SKM-1 treated with dmso at 0.1 percent for 144 hours (cell line): ENCODE measurements at regions not wholly inside any gene's neighbourhood (a gene's known extent, or its start where the extent isn't known, plus 50 kb on each side); places are given as distances from the start of the nearest gene placed in this dataset.
A peak's percentile ranks its signal among the peaks of the same experiment; 100 is the strongest.
"Not testable (repeated sequence)": the region's sequence is repeated elsewhere in the genome, so short reads cannot be mapped to it uniquely, and the experiment has no call there.

Experiments
- DNase-seq: peaks from one replicate; lab custom pipeline; 2025; ENCODE audit not compliant: unreplicated experiment; lab: John Stamatoyannopoulos, UW

- DNase-seq, result peak; percentile 33
These were observed 160.0 kb downstream of the DEFB131A start for GRCh38 chr4:9604031-9604892.

GRCh38 chr4:9604893-9605190 is 160.6 kb downstream of the DEFB131A start:
- DNase-seq, result not testable (repeated sequence)

GRCh38 chr4:9608300-9608699 is 164.1 kb downstream of the DEFB131A start:
- no peak for DNase-seq

GRCh38 chr4:9610321-9610720 is 166.1 kb downstream of the DEFB131A start:
- not testable (repeated sequence) for DNase-seq

- no peak for DNase-seq
These were observed 166.9 kb downstream of the DEFB131A start for GRCh38 chr4:9611101-9611500.

DNA sequence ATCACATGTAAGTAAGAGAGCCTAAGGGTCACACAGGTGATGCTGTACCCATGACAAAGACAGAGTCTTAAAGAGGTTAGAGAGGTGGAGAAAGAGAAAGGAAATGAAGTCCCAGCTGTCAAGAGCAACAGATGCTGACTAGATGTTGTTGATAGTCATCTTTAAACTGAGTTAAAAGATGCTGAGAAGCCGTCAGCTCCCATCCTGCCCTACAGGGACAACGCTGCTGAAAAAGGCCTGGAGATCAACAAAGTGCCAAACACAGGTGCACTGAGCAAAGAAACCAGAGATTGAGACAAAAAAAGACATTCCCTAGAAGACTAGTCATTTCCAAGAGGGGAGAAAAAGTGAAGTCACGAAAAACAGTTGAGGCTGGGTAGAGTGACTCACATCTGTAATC is 145.0 kb upstream of the DRD5 start:
- not testable (repeated sequence) for DNase-seq

- not testable (repeated sequence) for DNase-seq
These were observed 121.8 kb upstream of the DRD5 start for GRCh38 chr4:9659678-9660077.

- not testable (repeated sequence) for DNase-seq
These were observed 120.5 kb upstream of the DRD5 start for GRCh38 chr4:9660955-9661354.

- DNase-seq, result not testable (repeated sequence)
These were observed 110.7 kb upstream of the DRD5 start for GRCh38 chr4:9670725-9671124.

DNA sequence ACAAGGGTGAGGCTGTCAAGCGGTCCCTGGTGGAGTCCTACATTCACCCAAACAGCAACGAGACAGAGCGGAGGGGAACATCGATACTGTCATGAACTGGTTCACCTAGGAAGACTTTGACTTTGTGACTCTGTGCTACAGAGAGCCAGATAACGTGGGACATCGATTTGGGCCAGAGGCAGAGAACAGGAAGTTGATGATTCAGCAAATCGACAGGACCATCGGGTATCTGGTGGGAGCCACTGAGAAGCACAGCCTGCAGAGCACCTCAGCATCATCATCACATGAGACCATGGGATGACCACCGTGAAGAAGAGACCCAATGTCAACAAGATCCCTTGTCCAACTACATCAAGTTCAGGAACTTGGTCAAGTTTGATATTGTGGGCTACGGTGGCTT is 104.1 kb upstream of the DRD5 start:
- DNase-seq, result not testable (repeated sequence)

GRCh38 chr4:9679704-9680478 is 101.5 kb upstream of the DRD5 start:
- no peak for DNase-seq

DNA sequence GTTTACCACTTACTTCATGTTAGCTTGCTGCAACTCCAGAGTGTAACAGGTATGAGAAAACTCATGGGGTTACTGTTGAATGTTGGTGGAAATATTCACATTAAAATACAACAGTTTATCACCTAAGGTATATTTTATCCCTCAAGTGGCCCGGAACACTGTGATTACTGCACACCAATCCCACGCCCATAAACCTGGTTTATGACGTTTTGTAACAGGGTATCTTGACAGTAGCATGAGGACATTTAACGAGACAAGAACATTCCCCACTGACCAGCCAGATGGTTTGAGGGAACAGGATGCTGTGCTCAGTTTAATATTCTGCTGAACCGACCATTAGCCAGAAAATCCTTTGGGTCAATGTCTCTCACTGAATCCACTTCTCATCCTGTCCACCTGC is 98.3 kb upstream of the DRD5 start:
- not testable (repeated sequence) for DNase-seq

GRCh38 chr4:9685016-9685415 is 96.4 kb upstream of the DRD5 start:
- DNase-seq, result not testable (repeated sequence)

DNA sequence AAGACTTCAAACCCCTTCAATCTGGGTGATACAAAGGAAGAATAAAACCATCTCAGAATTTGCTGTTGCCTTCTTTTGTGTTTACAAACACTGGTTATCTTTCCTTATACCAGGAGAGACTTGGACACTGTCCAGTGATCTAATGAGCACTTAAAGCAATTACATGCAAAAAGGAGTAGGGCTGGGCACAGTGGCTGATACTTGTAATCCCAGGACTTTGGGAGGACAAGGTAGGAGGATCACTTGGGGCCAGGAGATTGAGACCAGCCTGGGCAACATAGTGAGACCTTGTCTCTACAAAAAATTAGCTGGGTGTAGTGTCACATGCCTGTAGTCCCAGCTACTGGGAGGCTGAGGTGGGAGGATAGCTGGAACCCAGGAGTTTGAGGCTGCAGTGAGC is 95.7 kb upstream of the DRD5 start:
- DNase-seq, result no peak

DNA sequence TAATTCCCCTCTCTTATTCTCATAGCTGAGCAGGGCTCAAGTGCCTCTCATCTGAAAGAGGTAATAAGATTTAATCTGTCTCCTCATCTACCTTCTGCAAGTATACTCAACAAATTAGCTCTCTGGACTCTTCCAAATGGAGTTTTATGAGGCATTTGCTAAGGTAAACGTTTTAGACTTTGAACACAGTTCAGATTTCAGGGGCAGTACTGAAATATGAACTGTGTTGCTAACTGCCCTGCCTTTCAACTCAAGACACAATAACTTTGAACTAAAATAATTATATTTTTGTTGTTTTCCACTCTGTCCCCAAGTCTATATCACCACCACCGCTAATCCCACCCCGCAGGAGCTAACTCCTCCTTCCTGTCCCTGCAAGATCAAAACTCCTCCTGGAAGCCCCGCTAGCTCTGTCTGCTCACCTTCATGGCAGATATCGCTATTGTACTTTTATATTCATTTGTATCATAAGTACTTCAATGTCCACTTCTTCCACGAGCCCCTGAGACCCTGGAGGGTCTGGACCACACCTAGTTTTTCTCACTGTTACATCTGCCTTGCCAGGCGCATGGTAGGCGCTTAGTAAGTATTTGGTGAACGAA is 90.7 kb upstream of the DRD5 start:
- not testable (repeated sequence) for DNase-seq

DNA sequence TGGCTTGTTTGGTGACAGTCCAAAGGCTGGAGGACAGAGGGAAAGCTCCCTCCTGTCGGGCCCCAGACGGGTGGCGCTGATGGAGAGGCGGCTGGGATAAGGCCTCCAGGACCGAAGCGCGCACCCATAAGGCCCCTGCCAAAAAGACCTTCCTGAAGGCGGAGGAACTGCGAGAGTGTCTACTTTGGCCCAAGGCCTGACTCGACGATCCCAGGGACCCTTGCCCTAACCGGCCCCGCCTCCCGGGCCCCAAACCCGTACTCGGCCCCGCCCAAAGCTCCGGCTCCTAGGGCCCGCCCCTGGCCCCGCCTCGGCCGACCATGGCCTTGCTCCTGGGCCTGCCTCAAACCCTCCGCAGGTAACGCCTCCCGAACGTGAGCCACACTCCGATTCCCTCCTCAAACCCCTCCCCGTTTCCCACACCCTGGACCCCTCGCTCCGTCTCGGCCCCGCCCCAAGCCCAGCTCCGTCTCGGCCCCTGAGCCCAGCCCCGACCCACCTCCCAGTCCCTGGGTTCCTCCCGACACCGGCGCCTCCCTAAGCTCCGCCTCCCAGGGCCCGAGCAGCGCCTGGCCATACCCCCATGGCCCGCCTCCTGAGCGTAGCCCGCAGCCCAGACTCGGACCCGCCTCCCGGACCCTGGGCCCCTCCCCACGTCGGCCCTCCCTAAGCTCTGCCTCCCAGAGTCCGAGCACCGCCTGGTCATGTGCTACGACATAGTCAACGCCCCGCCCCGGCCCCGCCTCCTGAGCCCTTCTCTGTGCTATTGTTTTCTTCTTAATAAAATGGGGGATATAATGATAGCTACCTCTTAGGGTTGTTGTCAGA is 90.0 kb upstream of the DRD5 start:
- DNase-seq, result peak; percentile 95

DNA sequence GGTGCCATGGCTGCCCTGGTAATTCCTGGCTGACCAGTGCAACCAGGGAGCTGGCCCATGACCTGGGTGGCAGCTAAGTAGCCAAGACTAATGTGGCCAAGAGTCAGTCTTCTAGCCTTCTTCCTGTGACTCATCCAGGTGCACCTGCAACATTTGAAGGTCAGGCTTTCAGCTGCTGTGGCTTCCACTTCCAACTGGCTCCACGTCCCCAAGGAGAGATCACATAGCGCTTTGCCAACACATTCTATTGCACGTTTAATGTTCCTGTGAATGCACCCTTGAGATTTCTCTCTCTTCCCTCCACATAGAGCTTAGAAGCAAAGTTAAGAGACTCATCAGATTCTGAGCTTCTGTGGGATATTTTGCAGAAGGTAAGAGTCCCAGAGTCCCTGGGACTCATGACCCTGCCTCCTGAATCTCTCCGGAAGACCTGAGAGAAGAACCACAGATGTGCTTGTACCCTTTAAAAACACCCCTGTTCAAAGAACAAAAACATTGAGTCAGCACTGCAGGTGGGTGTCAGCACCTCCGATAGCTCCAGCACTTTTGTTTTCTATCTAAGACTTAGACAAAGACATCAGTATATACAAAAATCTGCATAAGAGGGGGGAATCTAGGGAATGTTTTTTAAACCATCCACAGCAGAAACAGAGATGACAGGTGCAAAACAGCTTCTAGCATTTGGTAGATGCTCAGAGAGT is 88.5 kb upstream of the DRD5 start:
- not testable (repeated sequence) for DNase-seq

- not testable (repeated sequence) for DNase-seq
These were observed 87.0 kb upstream of the DRD5 start for GRCh38 chr4:9694403-9694802.

GRCh38 chr4:9695994-9696393 is 85.4 kb upstream of the DRD5 start:
- DNase-seq, result not testable (repeated sequence)

- DNase-seq, result not testable (repeated sequence)
These were observed 84.9 kb upstream of the DRD5 start for GRCh38 chr4:9696561-9696960.
